ENCODE measurements at regions not wholly inside any gene's neighbourhood (a gene's known extent, or its start where the extent isn't known, plus 50 kb on each side); places are given as distances from the start of the nearest gene placed in this dataset.

DNA sequence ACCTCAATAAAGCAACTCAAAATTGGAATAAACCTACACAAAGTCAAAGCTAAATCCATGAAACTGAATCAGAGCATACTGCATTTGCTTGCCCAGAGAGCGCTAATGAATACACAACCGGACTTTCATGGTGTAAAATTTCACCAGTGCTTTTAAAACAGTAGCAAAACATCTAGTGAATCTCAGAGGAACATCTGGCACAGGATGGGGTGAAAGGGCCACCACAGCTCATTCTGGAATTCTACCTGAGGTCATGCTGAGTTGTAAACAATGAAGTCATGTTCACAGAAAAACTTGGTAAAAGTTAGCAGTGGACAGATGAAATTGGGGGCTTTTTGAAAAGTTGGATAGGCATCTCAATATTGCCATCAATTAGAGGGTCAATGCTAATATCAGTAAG is 125.6 kb upstream of the STXBP5 start:
- no peaks in the 10 kb centered on the region for H4K20me1 ChIP-seq (ENCODE audit: insufficient read depth)
- H3K27me3 ChIP-seq (ENCODE audit: insufficient read depth, low read depth): no peaks in the 10 kb centered on the region
- no peaks in the 10 kb centered on the region for H3K4me1 ChIP-seq (ENCODE audit: low read depth, poor library complexity, severe bottlenecking)
- no peak overlapping the region for H2AFZ ChIP-seq (ENCODE audit: low read depth)
- H3K79me2 ChIP-seq (ENCODE audit: insufficient read depth, low read depth): no peaks in the 10 kb centered on the region
- H3K9ac ChIP-seq: no peak overlapping the region
- no peak overlapping the region for H3K27ac ChIP-seq
- H3K4me2 ChIP-seq: no peak overlapping the region
- H3K4me3 ChIP-seq (IDR thresholded peaks at IDR 0.05; ENCODE audit: insufficient read depth, low read depth, low read length): no peak overlapping the region
- TF ChIP-seq, protein P1, sequence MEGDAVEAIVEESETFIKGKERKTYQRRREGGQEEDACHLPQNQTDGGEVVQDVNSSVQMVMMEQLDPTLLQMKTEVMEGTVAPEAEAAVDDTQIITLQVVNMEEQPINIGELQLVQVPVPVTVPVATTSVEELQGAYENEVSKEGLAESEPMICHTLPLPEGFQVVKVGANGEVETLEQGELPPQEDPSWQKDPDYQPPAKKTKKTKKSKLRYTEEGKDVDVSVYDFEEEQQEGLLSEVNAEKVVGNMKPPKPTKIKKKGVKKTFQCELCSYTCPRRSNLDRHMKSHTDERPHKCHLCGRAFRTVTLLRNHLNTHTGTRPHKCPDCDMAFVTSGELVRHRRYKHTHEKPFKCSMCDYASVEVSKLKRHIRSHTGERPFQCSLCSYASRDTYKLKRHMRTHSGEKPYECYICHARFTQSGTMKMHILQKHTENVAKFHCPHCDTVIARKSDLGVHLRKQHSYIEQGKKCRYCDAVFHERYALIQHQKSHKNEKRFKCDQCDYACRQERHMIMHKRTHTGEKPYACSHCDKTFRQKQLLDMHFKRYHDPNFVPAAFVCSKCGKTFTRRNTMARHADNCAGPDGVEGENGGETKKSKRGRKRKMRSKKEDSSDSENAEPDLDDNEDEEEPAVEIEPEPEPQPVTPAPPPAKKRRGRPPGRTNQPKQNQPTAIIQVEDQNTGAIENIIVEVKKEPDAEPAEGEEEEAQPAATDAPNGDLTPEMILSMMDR (conservative IDR thresholded peaks at IDR 0.05; ENCODE audit: low read depth, low read length): no peak
- H3K36me3 ChIP-seq (ENCODE audit: insufficient read depth): no peaks in the 10 kb centered on the region

DNA sequence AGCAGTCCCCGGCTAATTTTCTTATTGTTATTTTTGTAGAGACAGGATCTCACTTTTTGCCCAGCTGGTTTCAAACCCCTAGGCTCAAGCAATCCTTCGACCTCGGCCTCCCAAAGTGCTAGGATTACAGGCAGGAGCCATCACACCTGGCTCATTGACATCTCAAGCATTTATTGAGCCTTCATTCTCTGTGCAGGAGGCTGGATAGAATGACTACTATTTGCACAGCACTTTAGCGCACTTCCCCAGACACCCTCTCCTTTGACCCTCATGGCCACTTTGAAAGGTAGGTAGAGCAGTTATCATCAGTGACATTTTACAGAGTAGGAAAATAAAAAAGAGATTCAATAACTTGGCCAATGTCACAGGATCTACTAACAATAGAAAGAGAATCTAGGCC is 124.0 kb upstream of the STXBP5 start:
- no peak overlapping the region for H2AFZ ChIP-seq (ENCODE audit: low read depth)
- TF ChIP-seq, protein P1 (conservative IDR thresholded peaks at IDR 0.05; ENCODE audit: low read depth, low read length): no peak
- no peaks in the 10 kb centered on the region for H3K36me3 ChIP-seq (ENCODE audit: insufficient read depth)
- no peak overlapping the region for H3K4me3 ChIP-seq (IDR thresholded peaks at IDR 0.05; ENCODE audit: insufficient read depth, low read depth, low read length)
- no peak overlapping the region for H3K27ac ChIP-seq
- no peaks in the 10 kb centered on the region for H3K79me2 ChIP-seq (ENCODE audit: insufficient read depth, low read depth)
- H3K4me1 ChIP-seq (ENCODE audit: low read depth, poor library complexity, severe bottlenecking): no peaks in the 10 kb centered on the region
- no peak overlapping the region for H3K9ac ChIP-seq
- H3K4me2 ChIP-seq: no peak overlapping the region
- no peaks in the 10 kb centered on the region for H4K20me1 ChIP-seq (ENCODE audit: insufficient read depth)
- no peaks in the 10 kb centered on the region for H3K27me3 ChIP-seq (ENCODE audit: insufficient read depth, low read depth)

DNA sequence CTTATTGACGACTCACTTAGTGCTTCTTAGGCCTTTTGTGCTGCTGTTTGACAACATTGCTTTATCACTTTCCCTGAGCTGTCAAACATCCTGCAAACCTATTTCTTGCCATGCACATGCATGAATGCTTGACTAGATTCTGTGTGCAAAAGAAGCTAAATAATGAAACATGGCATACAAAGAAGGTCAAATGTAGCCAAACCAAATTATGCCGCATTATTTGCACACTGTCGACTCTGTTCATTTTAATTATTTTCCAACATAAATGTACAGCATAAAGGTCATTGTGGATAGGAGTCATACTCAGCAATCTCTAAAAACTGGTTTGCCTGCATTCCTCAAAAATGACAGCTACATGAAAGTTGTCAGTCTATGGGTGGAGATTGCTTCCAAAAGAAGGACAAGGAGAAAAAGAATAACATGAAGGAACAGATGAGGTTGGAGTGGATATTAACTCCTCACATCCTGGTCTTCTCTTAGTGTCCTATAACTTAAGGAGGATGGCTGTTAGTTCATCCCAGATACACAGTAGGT is 123.1 kb upstream of the STXBP5 start:
- Histone ChIP-seq H3K9ac (no peak overlapping the region), H3K27ac (no peak overlapping the region), H3K4me1 (ENCODE audit: low read depth, poor library complexity, severe bottlenecking) (no peaks in the 10 kb centered on the region), H2AFZ (ENCODE audit: low read depth) (no peak overlapping the region), H3K4me3 (IDR thresholded peaks at IDR 0.05; ENCODE audit: insufficient read depth, low read depth, low read length) (no peak overlapping the region), H3K79me2 (ENCODE audit: insufficient read depth, low read depth) (no peaks in the 10 kb centered on the region), H3K4me2 (no peak overlapping the region), H3K36me3 (ENCODE audit: insufficient read depth) (no peaks in the 10 kb centered on the region), H3K27me3 (ENCODE audit: insufficient read depth, low read depth) (no peaks in the 10 kb centered on the region), H4K20me1 (ENCODE audit: insufficient read depth) (no peaks in the 10 kb centered on the region)
- TF ChIP-seq, protein P1 (conservative IDR thresholded peaks at IDR 0.05; ENCODE audit: low read depth, low read length): no peak

DNA sequence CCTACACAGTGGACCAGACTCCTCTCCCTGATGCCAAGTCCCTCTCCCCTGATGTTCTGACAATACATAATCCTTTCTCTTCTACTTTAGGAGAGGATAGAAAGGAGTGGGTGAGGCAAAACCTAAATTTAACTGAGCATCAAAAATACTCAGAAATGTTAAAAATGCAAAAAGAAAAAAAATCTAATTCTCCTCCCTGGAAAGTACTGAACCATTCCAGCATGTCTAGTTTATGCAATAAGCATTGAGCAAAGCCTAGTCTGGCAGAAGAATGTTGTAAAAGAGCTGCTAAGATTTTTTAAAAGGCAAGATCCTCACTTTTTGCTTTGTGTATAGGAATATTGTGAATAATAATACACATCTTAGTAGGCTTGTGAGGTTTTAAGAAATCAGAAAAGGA is 116.6 kb upstream of the STXBP5 start:
- Histone ChIP-seq H2AFZ (ENCODE audit: low read depth) (no peak overlapping the region), H3K4me3 (IDR thresholded peaks at IDR 0.05; ENCODE audit: insufficient read depth, low read depth, low read length) (no peak overlapping the region), H3K4me1 (ENCODE audit: low read depth, poor library complexity, severe bottlenecking) (peaks cover 6% of the 10 kb centered on the region), H3K36me3 (ENCODE audit: insufficient read depth) (no peaks in the 10 kb centered on the region), H3K27ac (no peak overlapping the region), H4K20me1 (ENCODE audit: insufficient read depth) (no peaks in the 10 kb centered on the region), H3K79me2 (ENCODE audit: insufficient read depth, low read depth) (no peaks in the 10 kb centered on the region), H3K9ac (no peak overlapping the region), H3K4me2 (no peak overlapping the region), H3K27me3 (ENCODE audit: insufficient read depth, low read depth) (no peaks in the 10 kb centered on the region)
- TF ChIP-seq, protein P1 (conservative IDR thresholded peaks at IDR 0.05; ENCODE audit: low read depth, low read length): no peak

All from KMS-11 (cell line).